ENCODE measurements at regions not wholly inside any gene's neighbourhood (a gene's known extent, or its start where the extent isn't known, plus 50 kb on each side); places are given as distances from the start of the nearest gene placed in this dataset.

GRCh38 chr19:29387586-29387985, 138.2 kb upstream of the VSTM2B start:
- FAIRE-seq (no peak), DNase-seq (ENCODE audit: extremely low spot score, insufficient read length, low read depth) (no peak)

- DNase-seq (ENCODE audit: extremely low spot score, insufficient read length, low read depth) (no peak), FAIRE-seq (no peak)
Observed at GRCh38 chr19:29389495-29389894, 136.3 kb upstream of the VSTM2B start.

GRCh38 chr19:29390742-29391141, 135.1 kb upstream of the VSTM2B start:
- no peak for DNase-seq (ENCODE audit: extremely low spot score, insufficient read length, low read depth)
- no peak for FAIRE-seq

DNA sequence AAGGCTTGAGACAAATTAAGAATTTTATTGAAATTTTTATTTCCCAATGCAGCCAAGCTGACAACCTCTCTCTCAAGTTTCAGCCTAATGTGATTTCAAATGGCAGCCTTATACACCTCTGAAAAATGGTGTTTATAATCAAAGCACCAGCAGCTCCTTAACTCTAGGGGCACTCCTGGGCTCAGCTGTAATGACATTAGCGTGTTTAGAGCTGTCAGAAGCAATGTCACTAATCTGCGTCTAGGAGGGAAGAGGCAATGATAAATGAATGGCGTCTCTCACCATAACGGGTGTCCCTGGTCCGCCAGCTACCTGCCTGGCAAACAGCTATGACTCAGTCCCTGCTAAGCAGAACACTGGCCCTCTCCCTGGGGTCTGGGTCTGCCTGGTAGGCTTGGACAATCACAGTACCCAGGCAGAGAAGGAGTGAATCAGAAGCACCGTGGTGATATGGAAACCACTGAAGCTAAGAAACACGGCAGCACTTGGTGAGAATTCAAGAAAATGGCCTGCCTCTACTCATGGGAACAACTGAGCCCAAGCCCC, 131.8 kb upstream of the VSTM2B start:
- FAIRE-seq (no peak), DNase-seq (ENCODE audit: extremely low spot score, insufficient read length, low read depth) (no peak)

DNA sequence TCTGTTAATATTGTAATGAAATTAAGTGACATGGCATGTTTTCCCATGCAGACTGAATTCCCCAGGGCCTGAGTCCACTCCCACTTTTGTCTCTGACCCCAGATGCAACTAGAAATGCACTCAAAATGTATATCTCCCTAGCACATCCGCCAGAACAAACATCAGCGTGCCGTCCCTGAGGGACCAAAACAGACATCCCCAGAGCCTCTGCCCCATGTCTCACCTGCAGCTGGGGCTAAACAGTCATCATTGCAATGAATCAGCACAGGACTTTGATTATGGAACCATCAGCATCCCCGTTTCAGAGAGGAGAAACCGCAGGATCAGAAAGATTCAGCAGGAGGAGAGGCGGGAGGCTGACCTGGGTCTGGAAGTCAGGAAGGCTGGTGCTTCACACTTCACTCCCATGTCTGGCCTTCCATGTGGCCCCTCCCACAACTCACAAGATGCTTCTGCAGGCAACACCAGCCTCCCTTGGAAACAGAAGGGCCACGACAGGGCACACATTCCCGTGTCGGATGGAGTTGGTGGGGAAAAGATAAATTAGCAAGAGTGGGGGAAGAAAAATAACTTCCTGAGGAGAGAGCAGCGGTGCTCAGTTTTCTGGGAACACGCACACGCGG, 130.6 kb upstream of the VSTM2B start:
- DNase-seq (ENCODE audit: extremely low spot score, insufficient read length, low read depth) (no peak), FAIRE-seq (no peak)

- DNase-seq (ENCODE audit: extremely low spot score, insufficient read length, low read depth) = no peak
- no peak for FAIRE-seq
Observed at GRCh38 chr19:29395734-29396414, 129.9 kb upstream of the VSTM2B start.

DNA sequence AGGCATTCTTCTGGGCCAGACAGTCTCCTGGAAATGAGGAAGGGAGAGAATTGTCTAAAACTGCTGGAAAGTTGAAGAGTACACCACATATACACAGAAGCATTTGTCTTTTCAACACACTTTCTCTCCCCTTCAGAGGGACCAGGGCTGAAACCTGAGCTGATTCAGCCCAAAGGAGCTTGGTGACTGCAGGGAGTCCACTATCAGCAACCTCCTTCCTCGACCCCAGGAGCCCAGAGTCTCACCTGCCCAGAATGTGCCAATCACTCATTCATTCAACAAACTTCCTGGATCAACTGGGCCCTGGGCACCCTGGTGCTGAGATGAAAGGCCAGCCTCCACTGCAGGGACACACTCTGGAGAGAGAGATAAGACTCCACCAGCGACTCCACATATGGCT, 128.9 kb upstream of the VSTM2B start:
- DNase-seq (ENCODE audit: extremely low spot score, insufficient read length, low read depth) (no peak), FAIRE-seq (no peak)

DNA sequence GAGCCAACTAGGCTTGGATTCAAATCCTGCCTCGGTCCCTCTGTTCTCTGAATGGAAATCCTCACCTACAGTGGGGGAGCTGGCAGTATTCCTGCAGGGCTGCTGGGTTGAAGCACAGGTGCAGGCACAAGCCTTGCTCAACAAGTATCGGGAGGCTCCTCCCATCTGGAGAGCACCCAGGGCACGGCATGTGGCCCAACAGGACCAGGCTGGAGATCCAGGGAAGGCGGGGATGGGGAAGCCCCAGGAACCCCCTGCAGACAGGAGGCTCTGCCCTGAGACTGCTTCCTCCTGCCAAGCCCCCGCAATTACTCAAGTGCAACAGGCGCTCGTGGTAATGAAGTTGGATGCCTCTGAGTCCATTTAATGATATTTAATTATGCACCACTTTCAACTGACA, 128.0 kb upstream of the VSTM2B start:
- no peak for DNase-seq (ENCODE audit: extremely low spot score, insufficient read length, low read depth)
- FAIRE-seq = no peak

GRCh38 chr19:29399804-29400203, 126.0 kb upstream of the VSTM2B start:
- no peak for FAIRE-seq
- no peak for DNase-seq (ENCODE audit: extremely low spot score, insufficient read length, low read depth)

DNA sequence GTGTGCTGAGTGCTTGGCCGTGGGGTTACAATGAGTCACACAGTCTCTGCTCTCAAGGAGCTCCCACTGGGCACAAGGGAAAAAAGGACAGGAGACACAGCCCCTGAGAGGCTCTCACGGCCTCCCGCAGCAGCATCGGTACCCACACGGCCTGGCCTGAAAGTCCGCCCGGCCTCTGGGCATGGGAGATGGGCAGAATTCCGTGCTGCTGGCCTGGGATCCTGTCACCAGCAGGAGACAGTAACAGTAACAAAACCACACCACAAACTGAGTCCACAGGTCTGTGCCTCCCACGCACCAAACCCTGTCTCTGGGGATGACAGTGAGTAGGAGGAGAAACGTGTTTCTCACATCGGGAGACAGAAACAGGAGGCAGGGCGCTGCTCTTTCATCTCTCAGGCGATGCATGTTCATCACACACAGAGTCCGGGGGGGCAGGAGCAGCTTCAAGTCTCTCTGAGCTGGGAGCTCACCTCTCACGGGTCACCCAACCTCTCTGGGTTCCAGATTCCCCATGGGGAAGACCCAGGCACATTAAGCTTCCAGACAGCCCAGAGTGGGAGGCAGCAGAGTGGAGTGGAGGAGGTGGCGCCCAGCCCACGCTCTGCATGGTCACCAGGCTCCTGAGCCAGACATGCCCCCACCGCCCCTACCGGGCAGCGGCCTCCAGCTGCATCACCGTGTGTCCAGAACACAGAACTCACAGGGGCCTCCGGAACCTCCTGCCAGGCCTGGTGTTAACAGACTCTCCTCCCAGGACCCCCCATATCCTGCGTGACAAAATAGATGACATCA, 124.7 kb upstream of the VSTM2B start:
- DNase-seq (ENCODE audit: extremely low spot score, insufficient read length, low read depth) = no peak
- no peak for FAIRE-seq

DNA sequence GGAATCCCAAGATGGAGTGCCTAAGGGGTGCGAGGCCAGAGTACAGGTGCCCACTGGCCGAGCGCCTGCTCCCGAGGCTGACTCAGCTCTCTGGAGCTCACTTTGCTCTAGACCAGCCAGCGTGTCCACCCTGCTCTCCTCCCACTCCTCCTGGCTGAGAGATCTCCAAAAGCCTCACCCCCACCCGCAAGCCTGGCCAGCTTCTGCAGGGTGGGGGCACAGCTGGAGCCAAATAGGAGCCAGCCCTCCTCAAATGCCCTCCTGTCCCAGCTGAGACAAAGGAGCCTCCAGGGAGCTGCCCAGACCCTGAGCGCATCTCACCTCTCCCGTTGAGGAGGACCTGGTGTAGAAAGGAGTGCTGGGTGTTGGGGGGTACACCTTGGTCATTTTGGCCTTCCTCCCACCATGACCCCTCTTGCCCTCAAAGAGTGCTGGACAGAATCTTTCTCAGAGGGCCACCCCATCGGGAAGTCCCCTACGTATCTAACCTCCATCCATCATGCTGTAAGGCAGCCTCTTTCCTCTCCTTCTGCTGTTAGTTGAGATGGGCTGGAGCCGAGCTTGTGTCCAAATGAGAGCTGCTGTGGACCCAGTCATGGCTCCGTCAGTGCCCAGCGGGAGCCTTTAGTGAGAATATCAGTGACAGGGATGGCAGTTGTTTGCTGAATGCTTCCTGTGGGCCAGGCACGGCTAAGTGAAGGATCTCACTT, 123.9 kb upstream of the VSTM2B start:
- FAIRE-seq (no peak), DNase-seq (ENCODE audit: extremely low spot score, insufficient read length, low read depth) (no peak)

DNA sequence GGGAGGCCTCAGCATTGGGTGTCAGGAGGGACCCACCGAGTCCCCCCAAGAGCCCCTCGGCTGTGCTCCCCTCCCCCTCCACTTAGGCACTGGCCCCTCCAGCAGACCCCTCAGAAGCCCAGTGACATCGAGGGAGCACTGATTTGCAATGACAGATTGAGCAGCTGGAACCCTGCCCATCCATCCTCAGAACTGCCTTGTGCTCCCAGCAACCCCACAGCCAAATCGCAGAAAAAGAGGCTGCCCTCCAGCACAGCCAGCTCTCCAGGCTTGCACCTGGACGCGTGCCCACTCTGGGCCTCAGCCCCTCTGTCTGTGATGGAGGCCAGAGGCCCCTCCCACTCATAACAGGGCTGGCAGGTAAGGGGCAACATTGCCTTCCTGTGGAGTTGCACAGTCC, 123.2 kb upstream of the VSTM2B start:
- FAIRE-seq = no peak

DNA sequence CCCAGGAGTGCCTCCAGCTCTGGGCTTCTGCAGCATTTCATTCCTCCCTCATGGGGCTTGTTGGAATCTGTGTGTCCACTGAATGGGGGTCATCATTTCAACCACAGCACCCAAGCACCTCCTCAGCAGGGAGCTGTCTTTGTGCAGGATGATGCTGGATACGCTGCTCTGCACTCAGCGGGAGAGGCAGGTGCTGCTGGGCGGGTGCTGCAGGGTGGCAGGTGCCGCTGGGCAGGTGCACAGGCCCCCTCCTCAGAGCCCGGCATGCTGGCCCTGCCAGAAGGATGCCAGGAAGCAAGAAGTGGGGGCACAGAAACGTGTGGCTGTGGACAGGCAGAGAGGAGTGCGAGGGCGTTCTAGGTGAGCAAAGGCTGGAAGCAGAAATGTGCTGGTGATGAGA, 121.8 kb upstream of the VSTM2B start:
- DNase-seq (ENCODE audit: extremely low spot score, insufficient read length, low read depth) = no peak
- FAIRE-seq = no peak

More for the DNA sequence above, 123.2 kb upstream of the VSTM2B start:
- DNase-seq (ENCODE audit: extremely low spot score, insufficient read length, low read depth) = no peak

DNA sequence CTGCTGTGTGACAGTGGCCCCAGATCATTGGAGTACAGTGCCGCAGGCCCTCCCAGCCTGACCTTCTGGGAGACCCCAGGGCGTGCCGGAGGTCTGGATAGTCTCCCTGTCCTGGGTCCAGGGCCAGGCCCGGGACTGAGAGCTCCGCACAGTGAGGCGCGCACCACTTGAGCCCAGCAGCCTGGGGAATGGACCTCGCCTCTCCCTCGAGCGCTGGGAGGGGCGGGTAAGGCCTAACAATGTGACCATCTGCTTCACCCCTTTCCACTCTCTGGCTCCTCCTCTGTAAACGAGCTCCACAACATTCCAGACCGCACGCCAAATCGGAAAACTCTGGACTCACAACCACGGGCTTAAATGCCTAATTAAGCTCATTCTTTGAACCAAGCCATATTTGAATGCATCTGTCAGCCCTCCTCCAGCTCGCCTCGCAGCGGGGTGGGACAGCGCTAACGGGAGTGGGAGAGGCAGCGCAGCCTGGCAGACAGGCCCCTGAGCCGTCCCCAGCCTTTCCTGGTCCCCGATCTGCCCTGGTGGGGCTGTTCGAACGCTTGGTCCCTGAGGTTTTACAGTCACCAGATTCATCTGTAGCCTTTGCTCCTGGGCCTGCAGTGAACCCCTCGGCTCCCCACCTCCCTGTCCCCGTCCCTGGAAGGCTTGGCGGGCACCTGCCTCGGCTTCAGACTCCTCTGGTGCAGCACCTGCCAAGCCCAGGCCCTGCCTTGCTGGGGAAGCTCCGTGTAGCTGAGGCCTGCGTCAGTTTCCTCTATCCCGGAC, 120.7 kb upstream of the VSTM2B start:
- no peak for FAIRE-seq
- no peak for DNase-seq (ENCODE audit: extremely low spot score, insufficient read length, low read depth)

- no peak for FAIRE-seq
Observed at GRCh38 chr19:29405728-29405995, 120.1 kb upstream of the VSTM2B start.

GRCh38 chr19:29409076-29409862, 116.5 kb upstream of the VSTM2B start:
- DNase-seq (ENCODE audit: extremely low spot score, insufficient read length, low read depth) = no peak
- no peak for FAIRE-seq

More at GRCh38 chr19:29405728-29405995, 120.1 kb upstream of the VSTM2B start:
- DNase-seq (ENCODE audit: extremely low spot score, insufficient read length, low read depth) = no peak

GRCh38 chr19:29410601-29411000, 115.2 kb upstream of the VSTM2B start:
- FAIRE-seq = no peak
- DNase-seq (ENCODE audit: extremely low spot score, insufficient read length, low read depth) = no peak

- FAIRE-seq (no peak), DNase-seq (ENCODE audit: extremely low spot score, insufficient read length, low read depth) (no peak)
Observed at GRCh38 chr19:29411113-29411581, 114.6 kb upstream of the VSTM2B start.

- FAIRE-seq (no peak), DNase-seq (ENCODE audit: extremely low spot score, insufficient read length, low read depth) (no peak)
Observed at GRCh38 chr19:29413435-29413834, 112.4 kb upstream of the VSTM2B start.

All from GM18507 (cell line).